Upper lobe of left lung (tissue), 4 donors: ENCODE measurements at regions not wholly inside any gene's neighbourhood (a gene's known extent, or its start where the extent isn't known, plus 50 kb on each side); places are given as distances from the start of the nearest gene placed in this dataset.

Source experiments
- EP300 ChIP-seq, 4 donors: sonication (generic); formaldehyde crosslinking; IDR thresholded peaks; one replicate each; pipeline ENCODE4 v1.5.1; 2017; ENCODE audit warnings: antibody characterized with exemption in 4 of 4, control low read depth in 2 of 4
- POLR2A ChIP-seq, 4 donors: fragments of 450-650 bp; IDR thresholded peaks; one replicate each; pipeline ENCODE4 v1.5.1; 2016 to 2017; ENCODE audit warnings: antibody characterized with exemption in 4 of 4, mild to moderate bottlenecking in 2 of 4
- TF ChIP-seq, protein P1 (sequence below), 6 experiments: fragments of 450-650 bp in 4 of 6; fragments of 200-600 bp in 2 of 6; sonication (generic) in 2 of 6; IDR thresholded peaks; one replicate each; pipeline ENCODE4 v1.5.1; 2016 to 2019; ENCODE audit warnings: antibody characterized with exemption in 6 of 6

DNA sequence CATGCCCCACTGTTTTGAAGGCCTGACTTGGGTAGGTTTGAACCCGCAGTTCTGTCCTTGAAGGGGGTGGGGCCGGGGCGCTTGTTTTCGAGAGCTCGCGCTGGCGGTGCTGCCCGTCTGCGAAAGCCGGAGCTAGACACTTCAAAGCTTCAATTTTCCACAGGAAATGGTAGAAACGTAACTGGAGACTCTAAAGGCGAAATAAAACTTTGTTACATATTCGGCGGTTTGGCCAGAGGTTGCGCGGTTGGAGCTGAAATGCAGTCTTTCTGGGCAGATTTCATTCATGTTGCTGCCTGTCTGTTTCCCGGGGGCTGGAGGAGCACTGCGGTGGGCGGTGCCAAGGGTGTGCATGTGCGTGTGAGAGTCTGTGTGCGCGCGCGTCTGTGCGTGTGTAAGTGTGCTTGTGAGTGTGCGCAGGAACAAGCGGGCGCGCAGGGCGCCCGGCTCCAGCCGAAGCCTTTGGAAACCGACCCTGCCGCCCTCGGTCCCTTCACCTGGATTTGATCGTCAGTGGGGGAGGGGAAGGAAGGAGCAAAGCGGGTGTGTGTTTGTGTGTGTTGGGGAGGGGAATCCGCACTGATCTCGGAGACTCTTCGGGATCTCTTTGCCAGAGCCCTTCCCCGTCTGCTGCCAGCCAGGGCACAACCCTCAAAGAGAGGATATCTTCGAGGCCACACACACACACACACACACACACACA is 227.7 kb upstream of the CRY1 start:
- TF ChIP-seq, protein P1, sequence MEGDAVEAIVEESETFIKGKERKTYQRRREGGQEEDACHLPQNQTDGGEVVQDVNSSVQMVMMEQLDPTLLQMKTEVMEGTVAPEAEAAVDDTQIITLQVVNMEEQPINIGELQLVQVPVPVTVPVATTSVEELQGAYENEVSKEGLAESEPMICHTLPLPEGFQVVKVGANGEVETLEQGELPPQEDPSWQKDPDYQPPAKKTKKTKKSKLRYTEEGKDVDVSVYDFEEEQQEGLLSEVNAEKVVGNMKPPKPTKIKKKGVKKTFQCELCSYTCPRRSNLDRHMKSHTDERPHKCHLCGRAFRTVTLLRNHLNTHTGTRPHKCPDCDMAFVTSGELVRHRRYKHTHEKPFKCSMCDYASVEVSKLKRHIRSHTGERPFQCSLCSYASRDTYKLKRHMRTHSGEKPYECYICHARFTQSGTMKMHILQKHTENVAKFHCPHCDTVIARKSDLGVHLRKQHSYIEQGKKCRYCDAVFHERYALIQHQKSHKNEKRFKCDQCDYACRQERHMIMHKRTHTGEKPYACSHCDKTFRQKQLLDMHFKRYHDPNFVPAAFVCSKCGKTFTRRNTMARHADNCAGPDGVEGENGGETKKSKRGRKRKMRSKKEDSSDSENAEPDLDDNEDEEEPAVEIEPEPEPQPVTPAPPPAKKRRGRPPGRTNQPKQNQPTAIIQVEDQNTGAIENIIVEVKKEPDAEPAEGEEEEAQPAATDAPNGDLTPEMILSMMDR (IDR thresholded peaks at IDR 0.05): no peak
- no peak for TF ChIP-seq EP300 (IDR thresholded peaks at IDR 0.05)
- no peak for TF ChIP-seq POLR2A (IDR thresholded peaks at IDR 0.05)
